Osteoblast (primary cell): ENCODE measurements at regions not wholly inside any gene's neighbourhood (a gene's known extent, or its start where the extent isn't known, plus 50 kb on each side); places are given as distances from the start of the nearest gene placed in this dataset.

Experiments
- DNase-seq: peaks from one replicate; pipeline ENCODE4 v3.0.0; 2011; ENCODE audit warnings: low spot score, mixed read lengths; ENCODE audit not compliant: insufficient read length; ENCODE audit errors: missing footprints
- H2AFZ ChIP-seq: 2 replicates; pipeline ENCODE4 v1.6.0; 2011; ENCODE audit warnings: mild to moderate bottlenecking, low read length
- H3K27ac ChIP-seq: 2 replicates; pipeline ENCODE4 v1.5.1; 2011; ENCODE audit warnings: mild to moderate bottlenecking, low read depth, low read length, moderate library complexity
- H3K27me3 ChIP-seq: 2 replicates; pipeline ENCODE4 v1.6.0; 2012; ENCODE audit warnings: mild to moderate bottlenecking, control low read depth, inconsistent platforms, low read length, moderate library complexity; ENCODE audit not compliant: insufficient read depth
- H3K36me3 ChIP-seq: 2 replicates; pipeline ENCODE4 v1.5.1; 2011; ENCODE audit warnings: mild to moderate bottlenecking, low read length, control low read depth, moderate library complexity; ENCODE audit not compliant: insufficient read depth
- H3K4me1 ChIP-seq: 2 replicates; pipeline ENCODE4 v1.5.1; 2011; ENCODE audit warnings: mild to moderate bottlenecking, low read length, control low read depth, moderate library complexity; ENCODE audit not compliant: insufficient read depth
- H3K4me2 ChIP-seq: 2 replicates; pipeline ENCODE4 v1.6.0; 2011; ENCODE audit warnings: mild to moderate bottlenecking, low read length; ENCODE audit not compliant: insufficient read depth
- H3K4me3 ChIP-seq: fragments of 200-600 bp; sonication (generic); 3 replicates; pipeline ENCODE4 v1.5.1; 2012; ENCODE audit warnings: mild to moderate bottlenecking, low read length, inconsistent platforms; ENCODE audit not compliant: insufficient read depth
- H3K79me2 ChIP-seq: 2 replicates; pipeline ENCODE4 v1.6.0; 2012; ENCODE audit warnings: mild to moderate bottlenecking, low read length, control low read depth, inconsistent platforms; ENCODE audit not compliant: insufficient read depth
- H3K9me3 ChIP-seq: 2 replicates; pipeline ENCODE4 v1.5.1; 2011; ENCODE audit warnings: low read depth, low read length, control low read depth
- H4K20me1 ChIP-seq: 2 replicates; pipeline ENCODE4 v1.6.0; 2012; ENCODE audit warnings: mild to moderate bottlenecking, low read length, control low read depth; ENCODE audit not compliant: insufficient read depth
- TF ChIP-seq, protein P1 (sequence below): IDR thresholded peaks from 2 replicates; pipeline ENCODE4 v1.5.1; 2011; ENCODE audit warnings: mild to moderate bottlenecking, low read depth, low read length, moderate library complexity; ENCODE audit errors: extremely low read depth

GRCh38 chr16:66152823-66153393 is 213.6 kb upstream of the CDH5 start:
- Histone ChIP-seq H3K4me2 (peak overlapping the region; percentile 26), H4K20me1 (no peaks in the 10 kb centered on the region), H3K79me2 (no peaks in the 10 kb centered on the region), H3K27ac (peak overlapping the region; percentile 76), H3K36me3 (no peaks in the 10 kb centered on the region), H3K4me3 (no peak overlapping the region), H2AFZ (peak overlapping the region; percentile 66), H3K9me3 (no peaks in the 10 kb centered on the region), H3K4me1 (peaks cover 40% of the 10 kb centered on the region), H3K27me3 (no peaks in the 10 kb centered on the region)
- TF ChIP-seq, protein P1, sequence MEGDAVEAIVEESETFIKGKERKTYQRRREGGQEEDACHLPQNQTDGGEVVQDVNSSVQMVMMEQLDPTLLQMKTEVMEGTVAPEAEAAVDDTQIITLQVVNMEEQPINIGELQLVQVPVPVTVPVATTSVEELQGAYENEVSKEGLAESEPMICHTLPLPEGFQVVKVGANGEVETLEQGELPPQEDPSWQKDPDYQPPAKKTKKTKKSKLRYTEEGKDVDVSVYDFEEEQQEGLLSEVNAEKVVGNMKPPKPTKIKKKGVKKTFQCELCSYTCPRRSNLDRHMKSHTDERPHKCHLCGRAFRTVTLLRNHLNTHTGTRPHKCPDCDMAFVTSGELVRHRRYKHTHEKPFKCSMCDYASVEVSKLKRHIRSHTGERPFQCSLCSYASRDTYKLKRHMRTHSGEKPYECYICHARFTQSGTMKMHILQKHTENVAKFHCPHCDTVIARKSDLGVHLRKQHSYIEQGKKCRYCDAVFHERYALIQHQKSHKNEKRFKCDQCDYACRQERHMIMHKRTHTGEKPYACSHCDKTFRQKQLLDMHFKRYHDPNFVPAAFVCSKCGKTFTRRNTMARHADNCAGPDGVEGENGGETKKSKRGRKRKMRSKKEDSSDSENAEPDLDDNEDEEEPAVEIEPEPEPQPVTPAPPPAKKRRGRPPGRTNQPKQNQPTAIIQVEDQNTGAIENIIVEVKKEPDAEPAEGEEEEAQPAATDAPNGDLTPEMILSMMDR: no peak
- DNase-seq: peak; percentile 91

DNA sequence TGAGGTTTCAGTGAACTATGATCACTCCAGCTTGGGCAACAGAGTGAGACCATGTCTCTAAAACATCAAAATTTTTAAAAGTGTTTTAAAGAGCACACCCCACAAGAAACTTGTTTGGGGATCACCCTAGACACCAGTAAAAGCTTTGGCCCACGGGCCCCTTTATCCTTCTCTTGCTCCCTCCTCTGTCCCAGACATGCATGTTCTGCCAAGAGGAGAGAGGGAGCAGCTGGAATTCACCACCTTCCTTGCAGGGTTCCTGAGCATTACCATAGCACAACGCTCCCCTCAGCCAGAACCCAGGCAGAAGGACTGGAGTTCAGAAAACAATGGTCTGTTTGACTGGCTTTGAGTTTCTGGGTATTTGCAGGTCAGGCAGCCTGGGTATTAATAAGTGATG is 214.3 kb upstream of the CDH5 start:
- Histone ChIP-seq H4K20me1 (no peaks in the 10 kb centered on the region), H3K79me2 (no peaks in the 10 kb centered on the region), H3K4me1 (peaks cover 40% of the 10 kb centered on the region), H3K9me3 (no peaks in the 10 kb centered on the region), H3K27ac (peak overlapping the region; percentile 76), H2AFZ (peak overlapping the region; percentile 10), H3K4me3 (no peak overlapping the region), H3K27me3 (no peaks in the 10 kb centered on the region), H3K4me2 (no peak overlapping the region), H3K36me3 (no peaks in the 10 kb centered on the region)
- no peak for DNase-seq
- TF ChIP-seq, protein P1: no peak

GRCh38 chr16:66150698-66151482 is 215.6 kb upstream of the CDH5 start:
- peaks cover 40% of the 10 kb centered on the region for H3K4me1 ChIP-seq

DNA sequence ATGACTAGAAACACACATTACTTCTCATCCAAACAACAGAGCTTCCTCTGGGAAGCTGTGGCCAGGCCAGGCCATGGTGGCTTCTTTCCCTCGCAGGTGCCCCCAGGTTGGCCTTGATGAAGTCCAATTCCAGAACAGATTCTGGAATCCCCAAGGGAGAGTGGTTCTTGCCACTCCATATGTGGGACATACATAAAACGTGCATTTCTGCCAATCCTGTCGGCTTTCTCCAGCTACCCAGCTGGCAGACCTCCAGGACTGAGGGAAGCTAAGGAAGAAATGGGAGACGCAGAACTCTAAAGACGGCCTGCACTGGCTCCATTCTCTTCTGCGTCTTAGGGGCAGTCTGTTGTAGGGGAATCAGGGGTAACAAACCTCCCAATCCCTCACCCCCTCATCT is 219.2 kb upstream of the CDH5 start:
- Histone ChIP-seq H3K79me2 (no peaks in the 10 kb centered on the region), H3K4me3 (no peak overlapping the region), H4K20me1 (no peaks in the 10 kb centered on the region), H3K9me3 (no peaks in the 10 kb centered on the region), H3K4me1 (peaks cover 18% of the 10 kb centered on the region), H3K27ac (no peak overlapping the region), H2AFZ (peak overlapping the region; percentile 13), H3K4me2 (no peak overlapping the region), H3K36me3 (no peaks in the 10 kb centered on the region), H3K27me3 (no peaks in the 10 kb centered on the region)
- TF ChIP-seq, protein P1: no peak
- DNase-seq: no peak

More at GRCh38 chr16:66150698-66151482, 215.6 kb upstream of the CDH5 start:
- Histone ChIP-seq H3K9me3 (no peaks in the 10 kb centered on the region), H3K4me3 (no peak overlapping the region), H3K79me2 (no peaks in the 10 kb centered on the region), H4K20me1 (no peaks in the 10 kb centered on the region), H3K36me3 (no peaks in the 10 kb centered on the region), H3K4me2 (no peak overlapping the region), H2AFZ (peak overlapping the region; percentile 67), H3K27ac (no peak overlapping the region), H3K27me3 (no peaks in the 10 kb centered on the region)
- TF ChIP-seq, protein P1: no peak
- no peak for DNase-seq
